DND-41 (cell line): ENCODE measurements at regions not wholly inside any gene's neighbourhood (a gene's known extent, or its start where the extent isn't known, plus 50 kb on each side); places are given as distances from the start of the nearest gene placed in this dataset.

ENCODE experiments used
- CTCF ChIP-seq: IDR thresholded peaks from 2 replicates; pipeline ENCODE4 v1.5.1; 2012; ENCODE audit warnings: borderline replicate concordance, low read length, moderate library complexity, mild to moderate bottlenecking; ENCODE audit not compliant: poor library complexity, severe bottlenecking; ENCODE audit errors: extremely low read depth
- EZH2 ChIP-seq: IDR thresholded peaks from 3 replicates; pipeline ENCODE4 v1.6.1; 2012; ENCODE audit warnings: borderline replicate concordance, low read depth, mild to moderate bottlenecking, moderate library complexity, low read length, inconsistent platforms; ENCODE audit not compliant: severe bottlenecking

- TF ChIP-seq CTCF (no peak), EZH2 (no peak)
These were observed 64.4 kb upstream of the SPATA31E1 start for GRCh38 chr9:87818308-87818707.
